Inflammatory macrophage treated with lipopolysaccharide for 4 hours (primary cell): ENCODE measurements at regions not wholly inside any gene's neighbourhood (a gene's known extent, or its start where the extent isn't known, plus 50 kb on each side); places are given as distances from the start of the nearest gene placed in this dataset.
A peak's percentile ranks its signal among the peaks of the same experiment; 100 is the strongest.

Experiments
- DNase-seq: peaks from one replicate; pipeline ENCODE4 v3.0.0-alpha.2; 2020

- DNase-seq: no peak
These were observed 187.6 kb upstream of the CXXC4 start for GRCh38 chr4:104682311-104682710.

- DNase-seq: peak; percentile 6
These were observed 199.0 kb upstream of the CXXC4 start for GRCh38 chr4:104693601-104694201.

GRCh38 chr4:104716584-104716983 lies 221.9 kb upstream of the CXXC4 start:
- DNase-seq: no peak

GRCh38 chr4:104719539-104720230 lies 225.0 kb upstream of the CXXC4 start:
- DNase-seq: no peak

- no peak for DNase-seq
These were observed 227.8 kb upstream of the CXXC4 start for GRCh38 chr4:104722467-104722866.

GRCh38 chr4:104726002-104726401 lies 231.3 kb upstream of the CXXC4 start:
- no peak for DNase-seq

- DNase-seq: no peak
These were observed 232.9 kb upstream of the CXXC4 start for GRCh38 chr4:104727643-104728042.

- DNase-seq: no peak
These were observed 233.9 kb upstream of the CXXC4 start for GRCh38 chr4:104728380-104729122.

GRCh38 chr4:104732766-104733165 lies 238.1 kb upstream of the CXXC4 start:
- no peak for DNase-seq

GRCh38 chr4:104735174-104735573 lies 240.5 kb upstream of the CXXC4 start:
- DNase-seq: no peak

GRCh38 chr4:104740161-104740560 lies 245.5 kb upstream of the CXXC4 start:
- no peak for DNase-seq

GRCh38 chr4:104743215-104743653 lies 248.5 kb upstream of the CXXC4 start:
- no peak for DNase-seq

GRCh38 chr4:104747635-104748034 lies 252.9 kb upstream of the CXXC4 start:
- DNase-seq: no peak

GRCh38 chr4:104749062-104749461 lies 254.4 kb upstream of the CXXC4 start:
- DNase-seq: peak; percentile 12

- no peak for DNase-seq
These were observed 255.3 kb upstream of the CXXC4 start for GRCh38 chr4:104750008-104750407.

GRCh38 chr4:104751468-104751867 lies 256.8 kb upstream of the CXXC4 start:
- DNase-seq: no peak

GRCh38 chr4:104752337-104752736 lies 257.6 kb upstream of the CXXC4 start:
- no peak for DNase-seq

GRCh38 chr4:104756837-104757236 lies 262.1 kb upstream of the CXXC4 start:
- no peak for DNase-seq

- DNase-seq: no peak
These were observed 263.9 kb upstream of the CXXC4 start for GRCh38 chr4:104758574-104758973.

- no peak for DNase-seq
These were observed 269.0 kb upstream of the CXXC4 start for GRCh38 chr4:104763554-104764222.

- DNase-seq: no peak
These were observed 272.0 kb upstream of the CXXC4 start for GRCh38 chr4:104766676-104767075.

- DNase-seq: peak; percentile 24
These were observed 278.2 kb upstream of the CXXC4 start for GRCh38 chr4:104772849-104773248.

GRCh38 chr4:104795264-104795939 lies 300.7 kb upstream of the CXXC4 start:
- no peak for DNase-seq
